ENCODE measurements at regions not wholly inside any gene's neighbourhood (a gene's known extent, or its start where the extent isn't known, plus 50 kb on each side); places are given as distances from the start of the nearest gene placed in this dataset.

- H3K4me3 ChIP-seq (ENCODE audit: low read depth, low read length), result no peak overlapping the region
- no peak for DNase-seq (ENCODE audit: low read depth)
- TF ChIP-seq, protein P1, sequence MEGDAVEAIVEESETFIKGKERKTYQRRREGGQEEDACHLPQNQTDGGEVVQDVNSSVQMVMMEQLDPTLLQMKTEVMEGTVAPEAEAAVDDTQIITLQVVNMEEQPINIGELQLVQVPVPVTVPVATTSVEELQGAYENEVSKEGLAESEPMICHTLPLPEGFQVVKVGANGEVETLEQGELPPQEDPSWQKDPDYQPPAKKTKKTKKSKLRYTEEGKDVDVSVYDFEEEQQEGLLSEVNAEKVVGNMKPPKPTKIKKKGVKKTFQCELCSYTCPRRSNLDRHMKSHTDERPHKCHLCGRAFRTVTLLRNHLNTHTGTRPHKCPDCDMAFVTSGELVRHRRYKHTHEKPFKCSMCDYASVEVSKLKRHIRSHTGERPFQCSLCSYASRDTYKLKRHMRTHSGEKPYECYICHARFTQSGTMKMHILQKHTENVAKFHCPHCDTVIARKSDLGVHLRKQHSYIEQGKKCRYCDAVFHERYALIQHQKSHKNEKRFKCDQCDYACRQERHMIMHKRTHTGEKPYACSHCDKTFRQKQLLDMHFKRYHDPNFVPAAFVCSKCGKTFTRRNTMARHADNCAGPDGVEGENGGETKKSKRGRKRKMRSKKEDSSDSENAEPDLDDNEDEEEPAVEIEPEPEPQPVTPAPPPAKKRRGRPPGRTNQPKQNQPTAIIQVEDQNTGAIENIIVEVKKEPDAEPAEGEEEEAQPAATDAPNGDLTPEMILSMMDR (IDR thresholded peaks at IDR 0.05; ENCODE audit: low read depth, low read length, missing control alignments), result no peak
- in situ Hi-C loops (cut with HindIII; ENCODE audit: low sequenced_read_pairs), result no loop called here
These were observed 180.8 kb upstream of the MGAT5 start for GRCh38 chr2:134073023-134073422.

- no peak overlapping the region for H3K4me3 ChIP-seq (ENCODE audit: low read depth, low read length)
- in situ Hi-C loops (cut with HindIII; ENCODE audit: low sequenced_read_pairs), result no loop called here
- TF ChIP-seq, protein P1 (IDR thresholded peaks at IDR 0.05; ENCODE audit: low read depth, low read length, missing control alignments), result no peak
- no peak for DNase-seq (ENCODE audit: low read depth)
These were observed 179.3 kb upstream of the MGAT5 start for GRCh38 chr2:134074619-134075018.

- TF ChIP-seq, protein P1 (IDR thresholded peaks at IDR 0.05; ENCODE audit: low read depth, low read length, missing control alignments), result no peak
- DNase-seq (ENCODE audit: low read depth), result no peak
These were observed 178.7 kb upstream of the MGAT5 start for GRCh38 chr2:134075204-134075603.

DNA sequence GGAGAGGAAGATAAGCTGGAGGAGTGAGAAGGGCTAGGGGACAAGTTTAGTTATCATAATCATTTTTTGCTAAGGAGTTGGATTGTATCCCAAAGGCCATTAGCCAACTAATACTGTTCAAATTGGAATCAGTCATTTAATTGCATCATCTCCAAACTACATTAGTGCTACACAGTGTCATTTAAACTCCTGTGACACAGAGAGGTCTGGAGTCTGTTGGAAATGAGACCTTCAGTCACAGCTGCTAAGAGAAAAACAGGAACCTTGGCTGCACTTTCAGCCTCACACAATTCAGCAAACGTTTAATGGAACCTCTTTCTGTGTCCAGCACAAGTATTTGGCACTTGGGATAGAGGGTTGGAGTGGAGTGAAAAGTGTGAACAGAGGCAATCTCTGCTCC is 175.5 kb upstream of the MGAT5 start:
- TF ChIP-seq, protein P1 (IDR thresholded peaks at IDR 0.05; ENCODE audit: low read depth, low read length, missing control alignments), result no peak
- in situ Hi-C loops (cut with HindIII; ENCODE audit: low sequenced_read_pairs), result no loop called here
- no peak overlapping the region for H3K4me3 ChIP-seq (ENCODE audit: low read depth, low read length)
- no peak for DNase-seq (ENCODE audit: low read depth)

More at GRCh38 chr2:134075204-134075603, 178.7 kb upstream of the MGAT5 start:
- in situ Hi-C loops (cut with HindIII; ENCODE audit: low sequenced_read_pairs), result no loop called here
- H3K4me3 ChIP-seq (ENCODE audit: low read depth, low read length), result no peak overlapping the region

GRCh38 chr2:134079373-134079772 is 174.5 kb upstream of the MGAT5 start:
- no peak overlapping the region for H3K4me3 ChIP-seq (ENCODE audit: low read depth, low read length)
- DNase-seq (ENCODE audit: low read depth), result no peak
- TF ChIP-seq, protein P1 (IDR thresholded peaks at IDR 0.05; ENCODE audit: low read depth, low read length, missing control alignments), result no peak
- in situ Hi-C loops (cut with HindIII; ENCODE audit: low sequenced_read_pairs), result no loop called here

DNA sequence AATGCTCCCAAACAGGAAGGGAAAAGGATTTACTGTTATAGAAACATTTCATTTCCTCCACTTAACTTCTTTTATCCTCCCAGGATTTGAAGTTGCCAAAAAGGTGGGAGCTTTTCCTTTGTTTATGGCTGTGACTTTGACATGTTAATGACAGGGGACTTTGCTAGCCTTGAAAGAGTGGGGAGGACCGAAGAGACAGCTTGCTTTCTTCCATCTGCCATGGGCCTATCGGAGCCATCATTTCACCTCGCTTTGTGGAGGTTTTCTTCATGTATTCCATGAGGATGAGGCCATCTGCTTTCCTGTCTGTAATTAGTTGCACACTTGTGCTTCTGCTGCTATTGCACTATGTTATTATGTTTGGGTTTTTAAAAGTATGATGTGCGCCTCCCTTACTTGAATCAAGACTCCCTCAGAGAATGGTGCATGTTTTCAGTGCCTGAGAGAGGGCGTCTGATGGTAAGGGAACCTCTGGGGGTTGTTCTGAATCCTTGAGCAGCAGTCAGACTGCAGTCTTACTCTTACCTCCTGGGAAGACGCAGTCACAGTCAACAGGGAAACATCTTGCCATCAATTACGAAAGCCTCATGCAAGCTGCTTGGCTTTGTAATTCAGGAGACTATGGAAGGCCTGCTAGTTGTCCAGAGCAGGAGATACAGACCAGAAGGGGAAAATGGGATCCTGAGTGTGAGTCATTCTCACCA is 173.3 kb upstream of the MGAT5 start:
- TF ChIP-seq, protein P1 (IDR thresholded peaks at IDR 0.05; ENCODE audit: low read depth, low read length, missing control alignments), result no peak
- DNase-seq (ENCODE audit: low read depth), result no peak
- in situ Hi-C loops (cut with HindIII; ENCODE audit: low sequenced_read_pairs), result no loop called here
- H3K4me3 ChIP-seq (ENCODE audit: low read depth, low read length), result no peak overlapping the region

All from astrocyte of the cerebellum (primary cell).